Activated CD8-positive, alpha-beta memory T cell treated with anti-CD3 and anti-CD28 coated beads for 48 hours (primary cell): ENCODE measurements at regions not wholly inside any gene's neighbourhood (a gene's known extent, or its start where the extent isn't known, plus 50 kb on each side); places are given as distances from the start of the nearest gene placed in this dataset.
"Not testable (repeated sequence)": the region's sequence is repeated elsewhere in the genome, so short reads cannot be mapped to it uniquely, and the experiment has no call there.

Source experiments
- DNase-seq, 3 experiments: peaks; one replicate each; pipeline ENCODE4 v3.0.0-alpha.2; 2020; ENCODE audit warnings: low read depth in 2 of 3, low spot score in 2 of 3

GRCh38 chr15:22196423-22196822, 116.1 kb downstream of the OR4M2 start:
- not testable (repeated sequence) for DNase-seq

- DNase-seq: not testable (repeated sequence)
These were observed 120.1 kb downstream of the OR4M2 start for GRCh38 chr15:22200417-22200816.

DNA sequence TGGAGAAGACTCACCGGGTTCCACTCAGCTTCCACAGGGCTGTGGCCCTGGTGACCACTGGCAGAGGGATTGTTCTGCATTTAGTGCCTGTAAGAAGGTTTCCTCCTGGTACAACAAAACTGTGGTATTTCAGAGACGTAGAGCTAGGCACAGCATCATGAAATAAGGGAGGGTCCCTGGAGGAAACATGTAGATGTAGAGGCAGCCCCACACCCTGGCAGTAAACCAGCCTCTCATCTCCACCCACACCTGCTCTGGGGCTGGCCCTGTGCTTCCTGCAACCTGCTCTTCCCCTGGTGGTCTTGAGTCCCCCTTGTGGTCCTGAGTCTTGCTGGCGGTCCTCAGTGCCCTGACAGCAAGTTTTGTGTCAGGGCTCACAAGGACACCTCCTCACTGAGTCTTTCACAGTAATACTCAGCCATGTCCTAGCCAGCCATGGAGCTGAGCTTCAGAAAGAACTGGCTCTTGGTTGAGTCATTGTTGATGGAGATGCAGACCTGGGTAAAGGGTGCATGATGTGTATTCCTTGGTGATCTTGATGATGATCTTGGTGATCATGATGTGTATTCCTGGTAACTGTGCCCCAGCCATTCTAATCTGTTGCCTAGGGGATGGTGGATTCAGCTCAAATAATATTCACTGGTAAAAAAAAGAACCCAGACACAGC, 121.8 kb downstream of the OR4M2 start:
- DNase-seq: not testable (repeated sequence)

DNA sequence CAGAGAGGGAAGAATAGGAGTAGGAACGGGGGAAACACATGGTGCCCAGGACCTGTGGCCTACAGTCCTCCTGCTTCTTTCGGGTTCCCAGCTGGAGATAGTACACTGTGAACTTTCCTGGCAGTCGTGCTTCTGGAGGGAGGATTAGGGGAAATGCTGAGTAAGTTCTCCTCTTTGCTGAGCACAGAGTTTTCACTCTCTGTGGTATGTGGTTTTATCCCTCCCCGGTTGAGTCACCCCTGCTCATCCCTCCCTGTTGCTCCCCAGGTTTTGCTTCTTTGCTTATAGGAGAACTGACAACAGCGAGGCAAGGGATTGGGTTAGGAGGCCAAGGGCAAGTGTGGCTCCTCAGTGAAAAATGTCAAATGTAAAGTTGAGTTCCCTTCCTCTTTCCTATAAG, 122.9 kb downstream of the OR4M2 start:
- DNase-seq: not testable (repeated sequence)

- DNase-seq: not testable (repeated sequence)
These were observed 128.8 kb downstream of the OR4M2 start for GRCh38 chr15:22209086-22209485.

GRCh38 chr15:22222596-22222995, 142.3 kb downstream of the OR4M2 start:
- DNase-seq: not testable (repeated sequence)

DNA sequence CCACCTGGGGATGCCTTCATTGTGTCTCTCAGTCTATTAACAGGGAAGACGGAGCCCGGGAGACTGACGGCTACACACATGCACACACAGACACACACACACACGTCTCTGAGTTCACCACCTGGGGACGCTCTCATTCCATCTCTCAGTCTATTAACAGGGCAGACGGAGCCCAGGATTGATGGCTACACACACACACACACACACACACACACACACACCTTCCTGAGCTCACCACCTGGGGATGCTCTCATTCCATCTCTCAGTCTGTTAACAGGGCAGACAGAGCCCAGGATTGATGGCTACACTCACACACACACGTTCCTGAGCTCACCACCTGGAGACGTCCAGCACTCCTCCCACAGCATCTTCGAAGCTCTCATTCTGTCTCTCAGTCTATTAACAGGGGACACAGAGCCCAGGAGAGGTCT, 143.9 kb downstream of the OR4M2 start:
- no peak for DNase-seq

DNA sequence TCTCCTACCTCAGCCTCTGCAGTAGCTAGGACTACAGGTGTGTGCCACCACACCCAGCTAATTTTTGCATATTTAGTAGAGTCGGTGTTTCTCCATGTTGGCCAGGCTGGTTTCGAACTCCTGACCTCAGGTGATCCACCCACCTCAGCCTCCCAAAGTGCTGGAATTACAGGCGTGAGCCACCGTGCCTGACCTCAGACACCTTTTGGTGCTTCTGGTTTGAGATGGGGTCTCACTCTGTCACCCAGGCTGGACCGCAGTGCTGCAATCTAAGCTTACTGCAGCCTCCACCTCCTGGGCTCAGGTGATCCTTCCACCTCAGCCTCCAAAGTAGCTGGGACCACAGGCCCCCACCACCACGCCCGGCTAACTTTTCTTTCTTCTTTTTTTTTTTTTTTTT, 144.6 kb downstream of the OR4M2 start:
- DNase-seq: not testable (repeated sequence)

- DNase-seq: no peak
These were observed 145.9 kb downstream of the OR4M2 start for GRCh38 chr15:22226034-22226790.

- no peak for DNase-seq
These were observed 147.2 kb downstream of the OR4M2 start for GRCh38 chr15:22227411-22228100.

DNA sequence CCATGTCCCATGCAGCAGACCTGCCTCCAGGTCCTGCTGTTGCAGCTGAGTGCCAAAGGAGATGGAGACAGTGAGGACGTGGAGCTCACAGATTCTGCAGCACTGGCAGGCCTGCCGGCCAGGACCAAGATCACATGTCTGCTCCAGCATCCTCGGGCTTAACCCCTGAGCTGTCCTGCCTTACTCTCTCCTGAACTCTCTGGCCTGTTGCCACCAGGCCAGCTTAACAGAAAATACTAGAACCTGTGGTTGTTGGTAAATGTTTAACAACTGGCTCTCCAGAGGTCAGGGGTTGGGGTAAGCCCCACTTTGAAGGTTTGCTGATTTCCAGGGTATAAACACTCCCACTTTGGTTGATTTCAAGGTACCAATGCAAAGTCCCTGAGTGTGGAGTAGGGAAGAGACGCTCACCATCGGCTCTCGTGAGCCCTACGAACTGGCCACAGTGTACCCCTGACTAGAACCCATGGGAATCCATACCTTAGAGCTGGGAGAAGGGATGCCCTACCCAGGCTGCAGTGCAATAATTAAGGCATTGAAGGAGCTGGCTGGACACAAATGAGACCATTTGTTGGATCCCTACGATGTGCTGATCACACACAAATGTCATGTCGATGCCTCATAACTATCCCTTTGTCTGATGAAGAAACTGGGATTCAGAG, 147.9 kb downstream of the OR4M2 start:
- no peak for DNase-seq

- no peak for DNase-seq
These were observed 149.9 kb downstream of the OR4M2 start for GRCh38 chr15:22229990-22230819.

DNA sequence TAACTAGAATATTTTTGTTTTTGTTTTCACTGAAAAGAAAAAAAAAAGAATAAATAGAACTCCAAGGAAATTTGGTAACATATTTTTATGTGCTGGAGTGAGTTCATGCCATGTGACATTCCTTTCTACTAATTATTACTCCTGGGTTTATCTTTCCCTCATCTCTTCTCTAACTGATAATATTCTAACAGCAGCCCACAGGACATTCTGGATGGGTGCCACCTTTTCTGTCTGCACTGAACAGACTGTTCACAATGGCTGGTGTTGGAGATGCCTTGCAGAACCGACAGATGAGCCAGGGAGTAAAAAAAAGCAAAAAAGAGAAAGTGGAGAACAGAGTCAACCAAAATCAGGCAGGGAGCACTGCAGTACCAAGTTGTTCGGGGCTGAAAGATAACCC, 151.3 kb downstream of the OR4M2 start:
- DNase-seq: no peak

GRCh38 chr15:22232675-22233074, 152.3 kb downstream of the OR4M2 start:
- no peak for DNase-seq

DNA sequence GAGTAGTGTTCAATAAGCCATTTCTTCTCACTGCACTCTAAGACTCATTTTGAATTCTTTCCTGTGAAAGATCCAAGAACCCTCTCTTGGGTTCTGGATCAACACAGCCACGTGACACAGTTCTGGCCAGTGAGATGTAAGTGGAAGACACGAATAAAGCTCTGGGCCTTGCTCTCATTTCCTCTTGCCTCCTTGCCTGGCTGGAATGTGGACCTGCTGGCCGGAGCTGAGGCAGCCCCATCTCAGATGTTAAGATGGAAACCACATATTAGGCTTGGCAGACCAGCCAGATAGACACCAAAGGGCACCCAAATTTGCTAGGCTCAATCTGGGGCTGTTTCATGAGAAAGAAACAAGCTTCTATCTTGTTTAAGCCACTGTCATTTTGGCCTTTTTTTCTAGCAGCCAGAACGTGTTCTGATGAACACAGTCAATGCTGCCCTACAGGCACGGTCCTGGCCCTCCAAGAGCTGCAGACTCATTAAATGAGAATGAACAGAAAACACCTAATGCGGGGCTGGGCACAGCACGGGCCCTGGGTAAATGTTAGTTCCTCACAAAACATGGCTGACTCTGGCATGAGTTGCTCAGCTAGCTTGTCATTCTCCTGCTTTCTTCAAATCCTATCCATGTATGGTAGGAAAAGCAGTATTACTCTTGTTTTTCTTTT, 155.1 kb downstream of the OR4M2 start:
- not testable (repeated sequence) for DNase-seq

- no peak for DNase-seq
These were observed 156.1 kb downstream of the OR4M2 start for GRCh38 chr15:22236469-22236868.

DNA sequence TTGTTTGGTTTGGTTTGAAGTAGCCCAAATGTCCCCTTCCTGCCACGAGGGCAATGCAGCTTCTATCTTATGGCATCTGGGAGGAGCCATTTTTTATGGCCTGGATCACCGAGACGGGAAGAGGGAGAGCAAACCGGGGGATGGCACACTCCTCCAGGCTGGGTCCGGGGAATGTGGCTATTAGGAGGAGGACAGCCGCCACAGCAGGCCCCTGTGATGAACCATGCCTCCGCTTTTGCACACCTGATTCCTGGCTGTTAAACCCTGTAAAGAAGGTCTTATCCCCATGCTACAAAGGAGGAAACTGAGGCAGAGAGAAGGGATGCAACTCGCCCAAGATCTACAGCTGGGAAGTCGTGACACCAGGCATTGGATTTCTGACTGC, 157.6 kb downstream of the OR4M2 start:
- DNase-seq: no peak

GRCh38 chr15:22238276-22238958, 158.1 kb downstream of the OR4M2 start:
- not testable (repeated sequence) for DNase-seq
